ENCODE measurements at regions not wholly inside any gene's neighbourhood (a gene's known extent, or its start where the extent isn't known, plus 50 kb on each side); places are given as distances from the start of the nearest gene placed in this dataset.

- no peak for DNase-seq (ENCODE audit: low spot score)
Measured at GRCh38 chr1:191588905-191589304, 569.4 kb upstream of the RGS18 start.

GRCh38 chr1:191589536-191589935 is 568.7 kb upstream of the RGS18 start:
- no peak for DNase-seq (ENCODE audit: low spot score)

GRCh38 chr1:191590578-191590977 is 567.7 kb upstream of the RGS18 start:
- DNase-seq (ENCODE audit: low spot score), result no peak

- no peak for DNase-seq (ENCODE audit: low spot score)
Measured at GRCh38 chr1:191592039-191592438, 566.2 kb upstream of the RGS18 start.

- DNase-seq (ENCODE audit: low spot score), result no peak
Measured at GRCh38 chr1:191592907-191593306, 565.4 kb upstream of the RGS18 start.

- no peak for DNase-seq (ENCODE audit: low spot score)
Measured at GRCh38 chr1:191595170-191595569, 563.1 kb upstream of the RGS18 start.

GRCh38 chr1:191608367-191608766 is 549.9 kb upstream of the RGS18 start:
- DNase-seq (ENCODE audit: low spot score), result no peak

GRCh38 chr1:191609305-191609704 is 549.0 kb upstream of the RGS18 start:
- no peak for DNase-seq (ENCODE audit: low spot score)

- no peak for DNase-seq (ENCODE audit: low spot score)
Measured at GRCh38 chr1:191615101-191615821, 543.0 kb upstream of the RGS18 start.

- no peak for DNase-seq (ENCODE audit: low spot score)
Measured at GRCh38 chr1:191618181-191618580, 540.1 kb upstream of the RGS18 start.

GRCh38 chr1:191620883-191621282 is 537.4 kb upstream of the RGS18 start:
- no peak for DNase-seq (ENCODE audit: low spot score)

GRCh38 chr1:191624044-191624443 is 534.2 kb upstream of the RGS18 start:
- DNase-seq (ENCODE audit: low spot score), result no peak

GRCh38 chr1:191629836-191630235 is 528.4 kb upstream of the RGS18 start:
- no peak for DNase-seq (ENCODE audit: low spot score)

GRCh38 chr1:191634801-191635508 is 523.3 kb upstream of the RGS18 start:
- DNase-seq (ENCODE audit: low spot score), result no peak

GRCh38 chr1:191636345-191636744 is 521.9 kb upstream of the RGS18 start:
- DNase-seq (ENCODE audit: low spot score), result no peak

- no peak for DNase-seq (ENCODE audit: low spot score)
Measured at GRCh38 chr1:191641420-191642260, 516.6 kb upstream of the RGS18 start.

GRCh38 chr1:191643060-191643459 is 515.2 kb upstream of the RGS18 start:
- no peak for DNase-seq (ENCODE audit: low spot score)

GRCh38 chr1:191648939-191649338 is 509.3 kb upstream of the RGS18 start:
- DNase-seq (ENCODE audit: low spot score), result no peak

- no peak for DNase-seq (ENCODE audit: low spot score)
Measured at GRCh38 chr1:191662051-191662450, 496.2 kb upstream of the RGS18 start.

GRCh38 chr1:191662746-191663145 is 495.5 kb upstream of the RGS18 start:
- DNase-seq (ENCODE audit: low spot score), result no peak

- DNase-seq (ENCODE audit: low spot score), result no peak
Measured at GRCh38 chr1:191668525-191668924, 489.7 kb upstream of the RGS18 start.

GRCh38 chr1:191669629-191670028 is 488.6 kb upstream of the RGS18 start:
- DNase-seq (ENCODE audit: low spot score), result no peak

- no peak for DNase-seq (ENCODE audit: low spot score)
Measured at GRCh38 chr1:191671236-191671635, 487.0 kb upstream of the RGS18 start.

All from GM03348 (cell line).